Immature natural killer cell (primary cell): ENCODE measurements at regions not wholly inside any gene's neighbourhood (a gene's known extent, or its start where the extent isn't known, plus 50 kb on each side); places are given as distances from the start of the nearest gene placed in this dataset.
"Not testable (repeated sequence)": the region's sequence is repeated elsewhere in the genome, so short reads cannot be mapped to it uniquely, and the experiment has no call there.

Source experiments
- DNase-seq, 3 donors: peaks; one replicate each; pipeline ENCODE4 v3.0.0; 2022; ENCODE audit warnings: mixed read lengths in 1 of 3
- H3K27ac Mint-ChIP-seq, 6 donors: one replicate each; pipeline ENCODE4 v1.8.0; 2020; ENCODE audit warnings: mixed read lengths in 6 of 6, mild to moderate bottlenecking in 5 of 6, inconsistent platforms in 4 of 6, moderate library complexity in 3 of 6
- H3K27me3 Mint-ChIP-seq, 3 donors: one replicate each; pipeline ENCODE4 v1.8.0; 2020 to 2021; ENCODE audit warnings: low read depth in 3 of 3, mild to moderate bottlenecking in 3 of 3, mixed read lengths in 3 of 3, moderate library complexity in 3 of 3, inconsistent platforms in 1 of 3
- H3K36me3 Mint-ChIP-seq, 3 donors: one replicate each; pipeline ENCODE4 v1.8.0; 2020; ENCODE audit warnings: mixed read lengths in 3 of 3, inconsistent platforms in 2 of 3, mild to moderate bottlenecking in 2 of 3
- H3K4me1 Mint-ChIP-seq, 2 donors: one replicate each; pipeline ENCODE4 v1.8.0; 2020; ENCODE audit warnings: inconsistent platforms in 2 of 2, mild to moderate bottlenecking in 2 of 2, mixed read lengths in 2 of 2, moderate library complexity in 1 of 2
- H3K4me3 Mint-ChIP-seq, 5 donors: one replicate each; pipeline ENCODE4 v1.8.0; 2020; ENCODE audit warnings: mild to moderate bottlenecking in 5 of 5, mixed read lengths in 5 of 5, inconsistent platforms in 3 of 5, moderate library complexity in 3 of 5
- H3K9me3 Mint-ChIP-seq, 6 donors: one replicate each; pipeline ENCODE4 v1.8.0; 2020; ENCODE audit warnings: mild to moderate bottlenecking in 6 of 6, mixed read lengths in 6 of 6, inconsistent platforms in 4 of 6, moderate library complexity in 3 of 6

GRCh38 chr1:125119566-125120205 lies 3934.9 kb downstream of the SRGAP2C start:
- not testable (repeated sequence) for H3K27me3 Mint-ChIP-seq, H3K27ac Mint-ChIP-seq, DNase-seq, H3K4me1 Mint-ChIP-seq, H3K36me3 Mint-ChIP-seq, H3K4me3 Mint-ChIP-seq
- H3K9me3 Mint-ChIP-seq, result peaks cover 12 to 50% (median 40%) of the 10 kb centered on the region in 6 donors

GRCh38 chr1:125122579-125122978 lies 3937.8 kb downstream of the SRGAP2C start:
- not testable (repeated sequence) for H3K27me3 Mint-ChIP-seq, H3K4me1 Mint-ChIP-seq, H3K4me3 Mint-ChIP-seq, DNase-seq, H3K27ac Mint-ChIP-seq, H3K36me3 Mint-ChIP-seq
- peaks cover 16 to 63% (median 54%) of the 10 kb centered on the region in 6 donors for H3K9me3 Mint-ChIP-seq
